DMS 273 treated with DMSO at 0.1 percent for 48 hours (cell line): ENCODE measurements at regions not wholly inside any gene's neighbourhood (a gene's known extent, or its start where the extent isn't known, plus 50 kb on each side); places are given as distances from the start of the nearest gene placed in this dataset.

Experiments used
- DNase-seq: peaks from one replicate; lab custom pipeline; 2025; lab: John Stamatoyannopoulos, UW

DNA sequence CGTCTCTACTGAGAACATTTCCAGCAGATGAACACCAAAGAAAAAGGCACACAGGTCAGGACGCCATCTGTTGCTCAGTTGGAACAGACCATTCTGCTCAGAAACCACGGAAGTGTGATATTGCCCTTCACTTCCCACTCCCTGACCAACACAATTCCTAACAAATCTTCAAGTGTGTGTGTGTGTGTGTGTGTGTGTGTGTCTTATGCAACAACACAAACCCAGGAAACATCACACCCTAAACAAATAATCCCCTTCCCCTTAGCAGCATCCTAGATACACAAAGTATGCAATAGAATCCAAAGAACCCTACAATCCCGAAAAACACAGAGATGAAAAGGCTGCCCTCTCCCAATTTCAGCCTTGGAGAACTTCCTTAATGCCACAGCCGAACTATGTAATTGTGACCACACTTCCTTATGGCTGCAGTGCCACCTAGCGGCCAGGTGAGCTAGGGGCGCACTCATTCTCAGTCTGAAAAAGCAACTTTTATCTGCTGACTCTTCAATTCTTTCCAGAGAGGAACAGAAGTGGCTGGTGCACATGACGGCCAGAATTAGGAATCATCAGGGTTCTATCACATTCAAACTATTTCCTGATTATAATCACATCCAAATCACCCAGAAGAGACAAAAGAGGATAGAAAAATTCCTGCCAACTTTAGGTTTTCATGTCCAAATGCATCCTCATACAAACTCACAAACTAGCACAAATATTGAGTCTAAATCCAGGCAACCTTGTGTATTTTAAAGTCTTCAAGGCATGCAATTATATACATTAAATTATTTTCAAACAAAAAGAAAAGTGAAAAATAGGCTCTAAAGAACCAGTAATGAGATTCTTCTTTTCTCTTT is 164.9 kb downstream of the DHX15 start:
- DNase-seq: peak; percentile 15

DNA sequence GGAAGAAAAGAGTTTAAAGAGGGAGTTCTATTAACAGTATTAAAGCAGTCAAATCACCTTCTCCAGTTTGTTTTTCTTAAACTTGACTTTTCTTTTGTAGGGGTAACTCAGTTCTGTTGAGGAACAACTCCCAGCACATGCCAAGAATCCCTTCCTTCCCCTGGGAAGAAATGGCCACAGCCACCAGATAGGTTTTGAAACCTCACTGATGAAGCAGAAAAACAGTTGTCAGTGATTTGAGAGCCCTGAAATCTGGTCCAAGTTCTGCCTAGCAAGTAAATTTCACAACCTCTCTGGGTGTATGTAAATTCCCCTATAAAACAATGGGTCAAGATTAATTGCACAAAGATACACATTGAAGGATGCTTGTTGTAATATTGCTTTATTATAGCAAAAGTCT is 167.1 kb downstream of the DHX15 start:
- DNase-seq: no peak

GRCh38 chr4:24416293-24416692 is 168.1 kb downstream of the DHX15 start:
- DNase-seq: no peak

DNA sequence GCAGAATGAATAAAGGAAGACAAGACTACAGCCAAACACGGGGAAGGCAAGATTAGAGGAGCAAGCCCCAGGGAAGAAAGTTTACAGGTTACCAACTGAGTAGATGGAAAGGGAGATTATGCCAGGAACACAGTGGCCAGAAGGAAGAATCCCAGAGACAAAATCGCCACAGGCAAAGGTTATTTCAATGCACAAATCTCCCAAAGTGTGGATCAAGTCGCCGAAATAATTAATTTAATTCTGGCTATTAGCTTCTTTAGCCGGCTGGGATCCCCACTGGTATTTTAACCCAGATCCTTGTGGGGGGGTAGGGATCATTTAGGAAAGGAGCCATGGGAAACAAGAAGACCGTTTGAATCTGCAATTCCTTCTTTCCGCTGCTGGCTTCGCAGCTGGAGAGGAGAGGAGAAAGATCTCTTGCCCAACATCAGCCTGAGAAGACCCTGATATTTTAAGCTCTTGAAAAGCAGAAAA is 171.0 kb downstream of the DHX15 start:
- no peak for DNase-seq

DNA sequence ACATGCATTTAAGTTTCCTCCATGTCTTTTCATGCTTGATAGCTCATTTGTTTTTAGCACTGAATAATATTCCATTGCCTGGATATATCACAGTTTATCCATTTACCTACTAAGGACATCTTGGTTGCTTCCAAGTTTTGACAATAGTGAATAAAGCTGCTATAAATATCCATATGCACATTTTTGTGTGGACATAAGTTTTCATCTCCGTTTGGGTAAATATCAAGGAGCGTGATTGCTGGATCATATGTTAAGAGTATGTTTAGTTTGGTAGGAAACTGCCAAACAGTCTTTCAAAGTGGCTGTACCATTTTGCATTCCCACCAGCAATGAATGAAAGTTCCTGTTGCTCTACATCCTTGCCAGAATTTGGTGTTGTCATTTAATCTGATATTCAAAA is 172.5 kb downstream of the DHX15 start:
- no peak for DNase-seq

- DNase-seq: no peak
Measured at GRCh38 chr4:24411299-24411698, 173.1 kb downstream of the DHX15 start.

DNA sequence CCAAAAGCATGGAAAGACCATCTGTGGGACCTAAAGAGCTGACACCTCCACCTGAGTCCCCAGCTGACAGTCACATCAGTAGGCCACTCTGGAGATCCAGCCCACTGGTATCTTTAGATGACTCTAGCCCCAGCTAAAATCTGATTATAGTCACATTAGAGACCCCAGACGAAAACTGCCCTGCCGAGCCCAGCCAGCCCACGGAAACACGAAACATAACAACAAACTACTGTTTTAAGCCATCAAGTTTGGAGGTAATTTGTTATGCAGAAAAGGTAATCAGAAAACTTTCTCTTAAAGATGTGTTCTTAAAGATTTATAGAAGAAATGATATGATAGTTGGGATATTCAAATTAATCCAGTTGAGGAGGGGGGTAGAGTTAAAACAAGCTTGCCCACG is 175.7 kb downstream of the DHX15 start:
- DNase-seq: no peak

- no peak for DNase-seq
Measured at GRCh38 chr4:24405926-24406325, 178.4 kb downstream of the DHX15 start.

GRCh38 chr4:24405341-24405740 is 179.0 kb downstream of the DHX15 start:
- no peak for DNase-seq

DNA sequence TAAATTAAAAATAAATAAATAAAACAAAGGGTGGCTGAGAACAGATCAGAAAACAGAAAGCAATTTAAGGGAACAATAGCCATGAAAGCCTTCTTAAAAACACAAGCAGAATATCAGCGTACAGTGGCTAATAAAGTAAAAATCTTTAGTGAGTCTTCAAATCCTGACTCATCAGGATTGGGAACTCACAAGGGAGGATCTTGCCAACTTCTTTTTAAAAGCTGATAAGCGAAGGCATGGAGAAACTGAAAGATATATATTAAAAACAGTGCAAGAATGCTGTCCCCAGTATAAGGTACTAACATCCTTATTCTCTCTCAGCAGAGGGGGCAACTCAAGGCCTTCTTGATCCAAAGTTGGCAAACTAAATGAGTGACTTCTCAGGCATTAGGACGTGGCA is 180.1 kb downstream of the DHX15 start:
- no peak for DNase-seq

DNA sequence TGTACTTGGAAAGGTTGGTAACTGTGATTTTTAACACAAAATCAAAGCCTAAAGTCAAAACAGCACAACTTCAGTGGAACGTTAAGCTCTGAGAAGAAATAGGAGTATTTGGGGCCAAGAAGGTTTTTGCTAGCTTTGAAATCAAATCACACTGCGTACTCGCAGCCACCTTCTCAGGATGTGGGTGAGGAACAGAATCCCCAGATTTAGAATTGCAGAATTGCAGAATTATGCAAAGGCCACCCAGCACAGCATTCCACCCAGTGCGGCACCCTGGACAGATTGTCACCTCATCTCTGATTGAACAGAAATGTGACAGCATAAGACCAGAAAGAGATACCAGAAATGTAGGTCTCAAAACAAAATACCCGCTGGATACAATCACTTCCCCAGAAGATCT is 181.1 kb downstream of the DHX15 start:
- no peak for DNase-seq

GRCh38 chr4:24400537-24400936 is 183.8 kb downstream of the DHX15 start:
- no peak for DNase-seq

GRCh38 chr4:24396988-24397387 is 187.4 kb downstream of the DHX15 start:
- DNase-seq: no peak

GRCh38 chr4:24395937-24396336 is 188.4 kb downstream of the DHX15 start:
- no peak for DNase-seq

GRCh38 chr4:24394041-24394440 is 190.3 kb downstream of the DHX15 start:
- no peak for DNase-seq

- DNase-seq: no peak
Measured at GRCh38 chr4:24392613-24393012, 191.7 kb downstream of the DHX15 start.

DNA sequence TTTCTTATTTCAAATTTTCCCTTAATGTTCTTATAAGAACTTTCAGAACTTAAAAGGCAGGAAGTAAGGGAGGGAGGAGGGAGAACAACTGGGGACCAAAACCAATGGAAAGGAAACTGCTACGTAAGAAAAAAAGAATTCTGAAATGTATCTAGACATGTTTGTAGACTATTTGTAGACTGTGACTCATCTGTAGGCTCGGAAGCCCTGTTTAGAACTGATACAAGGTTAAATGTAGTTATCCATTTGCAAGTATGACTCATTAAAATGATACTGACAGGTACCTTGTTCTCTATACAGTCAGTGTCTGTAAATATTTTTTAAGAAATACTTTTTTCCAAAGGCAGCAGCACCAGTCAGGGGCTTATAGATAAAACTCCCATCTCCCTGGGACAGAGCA is 202.0 kb downstream of the DHX15 start:
- DNase-seq: no peak

DNA sequence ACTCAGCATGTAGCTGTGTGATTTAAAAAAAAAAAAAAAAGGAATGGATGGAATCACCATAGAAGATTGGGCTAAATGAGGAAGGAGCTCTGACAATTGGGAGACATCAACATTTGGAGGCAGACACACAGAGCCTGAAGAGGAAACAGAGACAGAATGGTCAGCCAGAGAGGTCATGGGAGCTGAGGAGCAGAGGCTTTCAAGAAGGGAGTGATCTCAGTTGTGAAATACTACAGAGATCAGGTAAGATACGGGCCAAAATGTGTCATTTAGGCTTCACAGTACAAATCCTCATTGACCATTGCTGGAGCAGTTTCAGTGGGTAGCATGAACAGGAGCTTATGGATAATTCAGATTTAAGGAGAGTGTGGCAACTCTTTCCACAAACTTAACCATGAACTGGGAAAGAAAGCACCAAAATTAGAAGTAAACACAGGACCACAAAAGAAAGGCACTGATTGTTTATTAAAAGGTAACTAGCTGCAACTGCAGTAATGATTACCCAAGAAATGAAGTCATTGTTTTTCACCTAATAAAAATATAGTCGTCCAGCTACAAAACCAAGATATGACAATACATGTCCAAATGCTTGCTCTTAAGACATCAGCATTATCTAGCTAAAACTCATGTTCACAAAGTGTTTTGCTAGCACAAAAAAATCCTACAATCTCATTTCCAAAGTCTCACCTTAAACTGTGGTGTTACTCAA is 203.2 kb downstream of the DHX15 start:
- no peak for DNase-seq

DNA sequence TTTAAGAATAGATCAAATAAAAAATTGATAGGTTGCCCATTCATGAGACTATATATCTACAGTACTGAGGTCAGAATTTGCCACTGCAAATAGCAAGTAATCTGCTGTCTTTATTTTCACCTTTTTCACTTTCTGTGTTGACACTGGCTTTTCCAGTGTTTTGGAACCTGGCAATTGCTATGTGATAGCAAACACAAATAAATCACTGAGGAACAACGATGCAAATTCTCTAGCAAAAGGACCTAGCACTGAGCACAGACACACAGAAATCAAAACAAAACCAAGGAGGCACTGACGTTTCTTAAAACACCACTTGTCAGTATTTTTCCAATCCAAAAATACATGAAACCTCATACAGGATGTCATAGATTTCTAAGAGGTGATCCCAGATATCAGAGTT is 210.7 kb downstream of the DHX15 start:
- DNase-seq: no peak

DNA sequence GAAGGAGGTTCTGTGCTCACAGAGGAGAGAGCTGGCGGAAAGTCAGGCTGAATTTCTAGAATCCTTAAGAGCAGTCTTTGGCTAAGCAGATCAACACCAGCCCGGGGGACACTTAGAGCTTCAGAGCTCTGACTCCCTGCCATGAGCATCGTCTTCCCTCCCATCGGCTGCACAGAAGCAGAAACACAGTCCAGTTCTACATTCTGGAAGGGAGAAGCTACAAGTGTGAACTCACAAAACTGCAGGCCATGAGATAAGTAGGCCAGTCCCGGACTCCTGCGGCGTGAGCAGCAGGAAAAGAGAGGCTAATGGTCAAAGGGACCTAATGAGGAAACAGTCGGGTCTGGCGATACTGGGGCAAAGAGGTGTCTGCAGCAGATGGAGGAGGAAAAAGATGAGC is 211.5 kb downstream of the DHX15 start:
- no peak for DNase-seq

GRCh38 chr4:24372341-24372740 is 212.0 kb downstream of the DHX15 start:
- DNase-seq: no peak

- no peak for DNase-seq
Measured at GRCh38 chr4:24370421-24370820, 213.9 kb downstream of the DHX15 start.

- DNase-seq: no peak
Measured at GRCh38 chr4:24369507-24370029, 214.8 kb downstream of the DHX15 start.
